Gastroesophageal sphincter (tissue), 4 donors: ENCODE measurements at regions not wholly inside any gene's neighbourhood (a gene's known extent, or its start where the extent isn't known, plus 50 kb on each side); places are given as distances from the start of the nearest gene placed in this dataset.

Source experiments
- ATAC-seq: fragments of 150-250 bp; one replicate; pipeline ENCODE4 v1.9.1; 2016; ENCODE audit warnings: mild to moderate bottlenecking, moderate library complexity
- H3K27ac ChIP-seq, 4 donors: fragments of 200-600 bp; sonication (generic) in 3 of 4; 1 replicate in 3 of 4; 2 replicates in 1 of 4; pipeline ENCODE4 v1.5.1; 2016 to 2019
- H3K27me3 ChIP-seq: fragments of 200-600 bp; sonication (generic); one replicate; pipeline ENCODE4 v1.5.1; 2019
- H3K36me3 ChIP-seq, 2 donors: fragments of 200-600 bp; sonication (generic); one replicate each; pipeline ENCODE4 v1.5.1; 2019; ENCODE audit warnings: control low read depth in 1 of 2
- H3K4me1 ChIP-seq, 3 donors: fragments of 200-600 bp; sonication (generic); 1 replicate in 2 of 3; 2 replicates in 1 of 3; pipeline ENCODE4 v1.5.1; 2016 to 2019; ENCODE audit warnings: control low read depth in 2 of 3
- H3K4me3 ChIP-seq, 2 donors: fragments of 200-600 bp; sonication (generic); one replicate each; pipeline ENCODE4 v1.5.1; 2019; ENCODE audit warnings: mild to moderate bottlenecking in 1 of 2, moderate library complexity in 1 of 2
- H3K9me3 ChIP-seq, 3 donors: fragments of 200-600 bp; sonication (generic); one replicate each; pipeline ENCODE4 v1.5.1; 2017 to 2019; ENCODE audit warnings: control low read depth in 2 of 3
- CTCF ChIP-seq, 4 experiments: fragments of 200-600 bp in 2 of 4; fragments of 450-650 bp in 2 of 4; sonication (generic) in 1 of 4; IDR thresholded peaks; one replicate each; pipeline ENCODE4 v1.5.1; 2017 to 2019; ENCODE audit warnings: antibody characterized with exemption in 4 of 4, mild to moderate bottlenecking in 2 of 4, moderate library complexity in 2 of 4
- EP300 ChIP-seq: sonication (generic); formaldehyde crosslinking; IDR thresholded peaks from one replicate; pipeline ENCODE4 v1.6.1; 2017; ENCODE audit warnings: antibody characterized with exemption, mild to moderate bottlenecking
- POLR2A ChIP-seq, 2 donors: fragments of 450-650 bp; IDR thresholded peaks; one replicate each; pipeline ENCODE4 v1.6.1; 2017; ENCODE audit warnings: antibody characterized with exemption in 2 of 2, mild to moderate bottlenecking in 2 of 2, moderate library complexity in 1 of 2
- POLR2AphosphoS5 ChIP-seq: sonication (generic); formaldehyde crosslinking; IDR thresholded peaks from one replicate; pipeline ENCODE4 v1.6.1; 2017; ENCODE audit warnings: antibody characterized with exemption
- WGBS, 2 donors: methylation state at CpG; one replicate each; pipeline ENCODE4 v1.1.5; 2018; ENCODE audit warnings: low coverage in 1 of 2; 5-methylcytosine and 5-hydroxymethylcytosine counted together

GRCh38 chr6:113397236-113397635 lies 459.9 kb upstream of the MARCKS start:
- no peaks in the 10 kb centered on the region for H3K9me3 ChIP-seq
- no peak for TF ChIP-seq POLR2AphosphoS5
- TF ChIP-seq EP300, result no peak
- no peak for TF ChIP-seq POLR2A (IDR thresholded peaks at IDR 0.05)
- TF ChIP-seq CTCF (IDR thresholded peaks at IDR 0.05), result no peak
- H3K36me3 ChIP-seq, result no peaks in the 10 kb centered on the region
- ATAC-seq, result no peak
- H3K4me1 ChIP-seq, result no peaks in the 10 kb centered on the region
- no peak overlapping the region for H3K27ac ChIP-seq
- H3K4me3 ChIP-seq, result no peak overlapping the region
- no peaks in the 10 kb centered on the region for H3K27me3 ChIP-seq
- WGBS, 2 donors, result 70 to 85% methylated on average over 3 of the region's 3 CpGs

DNA sequence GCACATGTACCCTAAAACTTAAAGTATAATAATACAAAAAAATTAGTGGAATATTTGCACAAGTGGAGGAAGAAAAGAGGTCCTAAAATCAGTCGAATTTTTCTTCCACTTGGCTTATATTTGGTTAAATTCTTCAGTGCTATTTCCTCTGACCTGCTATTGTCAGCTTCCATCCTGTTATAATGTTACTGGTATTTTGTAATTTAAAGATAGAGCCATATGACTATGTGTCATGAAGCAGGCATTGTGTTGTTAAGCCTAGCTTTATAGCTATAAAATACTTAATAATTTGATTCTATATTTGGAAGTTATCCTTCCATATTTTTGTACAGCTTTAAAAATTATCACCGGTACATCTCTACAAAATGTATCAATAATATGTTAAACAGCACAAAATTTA lies 455.9 kb upstream of the MARCKS start:
- TF ChIP-seq POLR2AphosphoS5 (no peak), CTCF (IDR thresholded peaks at IDR 0.05) (no peak), EP300 (no peak), POLR2A (IDR thresholded peaks at IDR 0.05) (no peak)

DNA sequence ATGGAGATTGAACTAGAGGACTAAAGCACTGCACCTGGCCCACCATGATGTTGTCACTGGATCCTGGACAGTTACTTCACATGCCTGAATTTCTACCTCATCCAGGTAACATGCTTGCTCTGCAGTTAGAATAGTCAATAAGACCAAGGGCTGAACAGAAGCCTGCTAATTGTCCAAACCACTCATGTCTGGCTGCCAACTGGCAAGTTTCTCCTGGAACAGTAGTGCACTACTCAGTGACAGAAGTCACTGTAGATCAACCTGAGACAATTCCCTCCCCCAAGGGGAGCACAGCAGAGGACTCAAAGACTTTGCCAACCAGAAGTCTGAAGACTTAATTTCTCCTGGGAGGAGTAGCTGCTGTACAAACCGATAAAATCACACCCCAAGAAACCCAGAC lies 454.6 kb upstream of the MARCKS start:
- 83 to 100% methylated on average over 1 of the region's 1 CpG for WGBS, 2 donors
- ATAC-seq, result no peak
- H3K4me3 ChIP-seq, result no peak overlapping the region
- H3K4me1 ChIP-seq, result no peaks in the 10 kb centered on the region
- no peaks in the 10 kb centered on the region for H3K9me3 ChIP-seq
- TF ChIP-seq CTCF (IDR thresholded peaks at IDR 0.05) (no peak), POLR2A (IDR thresholded peaks at IDR 0.05) (no peak), POLR2AphosphoS5 (no peak), EP300 (no peak)
- no peaks in the 10 kb centered on the region for H3K36me3 ChIP-seq
- no peaks in the 10 kb centered on the region for H3K27me3 ChIP-seq
- H3K27ac ChIP-seq, result no peak overlapping the region

More for the DNA sequence above, 455.9 kb upstream of the MARCKS start:
- Histone ChIP-seq H3K4me3 (no peak overlapping the region), H3K27ac (no peak overlapping the region), H3K4me1 (no peaks in the 10 kb centered on the region), H3K27me3 (no peaks in the 10 kb centered on the region), H3K36me3 (no peaks in the 10 kb centered on the region), H3K9me3 (no peaks in the 10 kb centered on the region)
- no peak for ATAC-seq
- WGBS, 2 donors, result 78 to 81% methylated on average over 2 of the region's 2 CpGs

DNA sequence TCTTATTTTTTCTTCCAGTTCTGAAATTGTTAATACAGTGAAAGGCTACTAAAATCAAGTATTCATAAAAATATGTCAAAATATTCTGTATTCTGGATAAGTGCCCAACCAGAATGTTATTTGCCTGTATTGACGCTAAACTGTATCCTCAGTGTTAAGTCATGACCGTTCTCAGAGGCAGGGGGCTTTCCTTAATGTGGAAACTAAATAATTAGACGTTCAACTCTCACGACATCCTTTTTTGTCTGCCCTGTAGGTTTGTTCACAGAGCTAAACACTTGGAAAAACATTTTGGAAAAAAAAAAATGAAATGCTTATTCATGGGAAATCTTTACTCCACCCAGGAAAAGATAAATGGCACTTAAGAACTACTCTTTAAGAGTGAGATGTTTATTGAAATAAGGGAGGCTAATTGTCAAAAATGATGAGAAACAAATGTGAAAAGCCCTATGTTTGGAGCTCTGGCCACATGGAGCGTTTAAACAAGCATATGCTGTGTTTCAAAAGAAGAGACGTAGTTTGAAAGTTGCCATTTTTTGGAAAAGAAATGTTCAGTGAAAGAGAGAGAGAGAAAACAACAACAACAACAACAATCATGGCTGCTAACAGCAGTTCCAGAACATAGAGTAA lies 453.1 kb upstream of the MARCKS start:
- TF ChIP-seq EP300 (no peak), CTCF (IDR thresholded peaks at IDR 0.05) (no peak), POLR2AphosphoS5 (no peak)
- no peaks in the 10 kb centered on the region for H3K4me1 ChIP-seq
- WGBS, 2 donors, result 43 to 48% methylated on average over 4 to 6 of the region's 6 CpGs
- H3K27ac ChIP-seq, result no peak overlapping the region
- no peak for ATAC-seq
- H3K27me3 ChIP-seq, result no peaks in the 10 kb centered on the region
- H3K36me3 ChIP-seq, result no peaks in the 10 kb centered on the region
- no peak overlapping the region for H3K4me3 ChIP-seq
- no peaks in the 10 kb centered on the region for H3K9me3 ChIP-seq

GRCh38 chr6:113405326-113406047 lies 451.7 kb upstream of the MARCKS start:
- H3K9me3 ChIP-seq, result no peaks in the 10 kb centered on the region
- ATAC-seq, result no peak
- no peak overlapping the region for H3K4me3 ChIP-seq
- no peaks in the 10 kb centered on the region for H3K36me3 ChIP-seq
- no peak overlapping the region for H3K27ac ChIP-seq
- H3K27me3 ChIP-seq, result no peaks in the 10 kb centered on the region
- H3K4me1 ChIP-seq, result no peaks in the 10 kb centered on the region
- TF ChIP-seq EP300 (no peak), POLR2A (IDR thresholded peaks at IDR 0.05) (no peak), POLR2AphosphoS5 (no peak), CTCF (IDR thresholded peaks at IDR 0.05) (no peak)
